Hepatic stellate cell (primary cell): ENCODE measurements at regions not wholly inside any gene's neighbourhood (a gene's known extent, or its start where the extent isn't known, plus 50 kb on each side); places are given as distances from the start of the nearest gene placed in this dataset.

Experiments
- DNase-seq: peaks from one replicate; pipeline ENCODE4 v3.0.0; 2011; ENCODE audit warnings: low spot score

DNA sequence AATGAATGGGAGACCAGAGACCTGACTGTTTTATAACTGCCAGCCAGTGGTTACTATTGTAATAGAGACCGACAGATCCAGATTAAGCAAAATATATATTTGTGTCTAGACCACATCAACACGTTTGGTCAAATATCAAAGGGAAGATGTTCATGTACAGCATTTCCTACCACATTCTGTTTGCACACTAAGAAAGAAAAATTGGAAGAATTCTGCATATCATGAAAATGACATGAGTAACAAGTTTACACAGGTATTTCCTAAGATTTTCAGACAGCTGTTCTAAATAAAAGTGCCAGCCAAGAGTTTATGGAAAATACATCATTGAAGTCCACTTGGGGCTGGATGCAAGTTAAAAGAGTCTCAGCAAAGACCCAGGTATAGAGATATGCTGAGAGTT is 145.5 kb upstream of the ANO3 start:
- no peak for DNase-seq

GRCh38 chr11:26187639-26188038 is 144.3 kb upstream of the ANO3 start:
- DNase-seq: peak; percentile 25

DNA sequence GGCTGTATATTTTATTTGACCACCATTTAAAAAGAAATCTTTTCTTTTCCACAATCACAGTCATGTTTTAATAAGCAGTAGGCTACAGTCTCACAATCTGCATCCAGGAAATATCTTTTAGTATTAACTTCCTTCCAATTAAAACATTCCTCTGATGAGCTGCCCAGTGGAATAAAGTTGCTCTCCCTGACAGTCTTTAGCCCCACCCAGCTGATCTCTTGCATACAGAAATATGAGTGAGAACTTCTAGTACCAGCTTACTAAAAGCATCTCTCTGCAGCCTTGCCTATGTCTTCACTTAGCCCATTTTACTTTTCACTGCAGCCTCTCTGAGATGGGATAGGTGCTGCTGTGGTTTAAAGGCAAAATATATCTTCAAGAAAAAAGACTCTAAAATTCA is 143.4 kb upstream of the ANO3 start:
- no peak for DNase-seq

DNA sequence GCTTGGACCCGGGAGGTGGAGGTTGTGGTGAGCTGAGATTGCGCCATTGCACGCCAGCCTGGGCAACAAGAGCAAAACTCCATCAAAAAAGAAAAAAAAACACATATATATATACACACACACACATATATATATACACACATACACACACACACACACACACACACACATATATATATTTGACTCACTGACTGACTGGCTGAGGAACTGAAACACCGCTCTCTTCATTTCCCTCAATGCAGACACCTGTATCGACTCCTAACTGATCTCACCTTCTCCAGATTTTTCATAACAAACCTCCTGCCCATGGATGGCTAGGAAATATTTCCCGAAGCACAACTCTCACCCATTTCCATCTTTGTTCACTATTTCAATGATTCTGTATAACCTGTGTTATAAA is 140.7 kb upstream of the ANO3 start:
- no peak for DNase-seq

DNA sequence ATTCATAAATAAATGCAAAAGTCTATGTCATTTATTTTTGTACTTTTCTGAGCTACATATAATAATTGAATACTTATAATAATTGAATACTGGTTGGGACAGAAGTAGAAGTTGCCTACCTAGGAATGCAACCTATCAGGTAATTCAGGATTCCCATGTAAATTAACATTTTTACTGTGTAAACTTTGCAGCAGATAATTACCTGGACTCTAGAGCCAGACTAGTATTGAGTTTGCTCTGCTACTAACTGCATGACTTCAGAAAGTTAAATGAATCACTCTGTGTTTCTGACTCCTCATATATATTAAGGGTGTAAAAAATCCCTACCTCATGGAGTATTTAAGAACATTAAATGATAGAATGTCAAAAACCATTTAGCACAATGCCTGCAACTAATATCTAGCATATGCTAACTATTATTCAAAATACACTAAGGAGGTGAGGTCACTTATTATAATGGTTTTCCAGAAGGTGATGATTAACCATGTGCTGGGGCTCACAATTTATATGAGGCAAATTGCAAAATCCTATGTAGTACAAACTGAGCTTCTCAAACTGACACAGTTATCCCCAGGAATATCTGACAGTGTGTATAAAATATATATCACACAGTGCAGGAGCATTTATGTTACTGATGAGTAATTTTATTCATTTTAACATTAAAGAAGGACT is 138.1 kb upstream of the ANO3 start:
- DNase-seq: no peak

DNA sequence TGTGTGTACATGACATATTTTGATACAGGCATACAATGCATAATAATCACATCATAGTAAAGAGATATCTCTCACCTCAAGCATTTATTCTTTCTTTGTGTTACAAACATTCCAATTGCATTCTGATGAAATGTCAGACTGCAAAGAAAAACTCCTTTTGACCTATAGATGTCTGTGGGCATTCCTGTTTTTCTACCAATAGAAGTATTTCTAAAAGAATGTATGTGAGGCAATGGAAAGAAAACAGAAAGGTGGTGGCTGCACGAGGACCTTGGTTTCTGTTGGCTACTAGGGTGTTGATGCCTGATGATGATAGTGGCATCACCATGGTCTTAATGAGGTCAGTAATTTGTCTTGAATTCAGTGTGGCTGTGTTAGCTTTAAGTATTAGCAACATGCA is 137.0 kb upstream of the ANO3 start:
- DNase-seq: no peak

GRCh38 chr11:26198532-26199096 is 133.3 kb upstream of the ANO3 start:
- DNase-seq: no peak

DNA sequence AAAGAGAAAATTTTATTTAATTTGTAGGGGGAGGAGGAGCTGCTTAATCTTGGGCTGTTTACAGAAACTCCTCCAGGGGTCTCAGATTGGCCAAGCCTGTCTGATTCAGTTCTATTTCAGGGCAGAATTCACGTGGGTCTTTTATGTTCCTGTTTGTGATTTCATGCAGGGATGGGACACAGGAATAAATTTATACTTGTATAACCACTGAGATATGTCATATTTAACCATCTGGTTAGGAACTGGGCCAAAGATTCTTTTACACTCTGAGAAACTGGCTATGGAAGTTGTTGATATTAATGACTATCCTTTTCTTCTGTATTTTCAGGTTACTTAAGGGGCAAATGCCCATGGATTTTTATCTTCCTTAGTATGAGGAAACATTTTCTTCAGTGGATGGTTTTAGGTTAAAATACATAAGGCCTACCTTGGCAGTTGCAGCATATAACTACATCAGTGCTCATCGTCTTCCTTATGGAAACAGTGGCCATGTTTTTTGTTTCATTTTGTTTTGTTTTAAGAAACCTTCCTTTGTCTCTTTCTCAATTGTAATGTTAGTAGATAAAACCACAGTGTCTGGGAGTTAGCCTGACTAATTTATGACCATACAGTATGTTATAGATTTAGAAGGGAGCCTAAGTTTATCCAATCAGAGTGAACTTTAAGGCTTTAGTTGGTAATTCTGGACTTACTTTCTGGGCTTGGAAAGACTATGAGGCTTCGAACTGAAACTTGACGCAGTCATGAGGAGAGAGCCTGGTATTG is 132.4 kb upstream of the ANO3 start:
- DNase-seq: no peak

- DNase-seq: no peak
Measured at GRCh38 chr11:26201411-26201810, 130.5 kb upstream of the ANO3 start.

- DNase-seq: no peak
Measured at GRCh38 chr11:26202754-26203153, 129.2 kb upstream of the ANO3 start.

- no peak for DNase-seq
Measured at GRCh38 chr11:26204101-26204500, 127.8 kb upstream of the ANO3 start.

DNA sequence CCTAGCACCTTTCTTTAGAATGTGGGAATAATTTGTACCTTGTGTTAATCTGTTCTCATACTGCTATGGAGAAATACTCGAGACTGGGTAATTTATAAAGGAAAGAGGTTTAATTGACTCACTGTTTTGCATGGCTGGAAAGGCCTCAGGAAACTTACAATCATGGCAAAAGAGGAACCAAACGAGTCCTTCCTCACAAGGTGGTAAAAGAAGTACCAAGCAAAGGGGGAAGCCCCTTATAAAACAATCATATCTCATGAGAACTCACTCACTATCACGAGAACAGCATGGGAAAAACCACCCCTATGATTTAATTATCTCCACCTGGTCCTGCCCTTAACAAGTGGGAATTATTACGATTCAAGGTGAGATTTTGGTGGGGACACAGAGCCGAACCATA is 127.1 kb upstream of the ANO3 start:
- no peak for DNase-seq

GRCh38 chr11:26219183-26220117 is 112.5 kb upstream of the ANO3 start:
- peak; percentile 12 for DNase-seq

- DNase-seq: no peak
Measured at GRCh38 chr11:26225646-26226045, 106.3 kb upstream of the ANO3 start.

DNA sequence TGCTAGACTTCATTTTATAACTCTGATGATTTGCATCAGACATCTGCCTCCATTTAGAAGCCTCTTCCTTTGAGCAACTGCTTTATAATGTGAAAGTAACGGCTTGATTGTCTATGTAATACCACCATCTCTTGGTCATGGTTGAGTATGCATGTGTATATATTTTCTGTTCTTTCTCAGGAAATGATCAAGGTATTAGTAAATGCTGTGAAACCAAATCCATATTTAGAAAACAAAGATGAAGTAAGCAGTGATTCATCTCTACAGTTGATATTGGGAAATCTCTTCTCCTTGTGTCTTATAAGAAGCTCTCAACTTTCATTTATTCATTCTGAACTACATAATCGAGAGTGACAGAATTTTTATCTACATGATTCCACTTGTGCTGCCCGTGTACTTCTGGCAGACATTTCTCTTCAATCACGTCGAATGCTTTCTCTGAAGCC is 104.6 kb upstream of the ANO3 start:
- DNase-seq: peak; percentile 22

DNA sequence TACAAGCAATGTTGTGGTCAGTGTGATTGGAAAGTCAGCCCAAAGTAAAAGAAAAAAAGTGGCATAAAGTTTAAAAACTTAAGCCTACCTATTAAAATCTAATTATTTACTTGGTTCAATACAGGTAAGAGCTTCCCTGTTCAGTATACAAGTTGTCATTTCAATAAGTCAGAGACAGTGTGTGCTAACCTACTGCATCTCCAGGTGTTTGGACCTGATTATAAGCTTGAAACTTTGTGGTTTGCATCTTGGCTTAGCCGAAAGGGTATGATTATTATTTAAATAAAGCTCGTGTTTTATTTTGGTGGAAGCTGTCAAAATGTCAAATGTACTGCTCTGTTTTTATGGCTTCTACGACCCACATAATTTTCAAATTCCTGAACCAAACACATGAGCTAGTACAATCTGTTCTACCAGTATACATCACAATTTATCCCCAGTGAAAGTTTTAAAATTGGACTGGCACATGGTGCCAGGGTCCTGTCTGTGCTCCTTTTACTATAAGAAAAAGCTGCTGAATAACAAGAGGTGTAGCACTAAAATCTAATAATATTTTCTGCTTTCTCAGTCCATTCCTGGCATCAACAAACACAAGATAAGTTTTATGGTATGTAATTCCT is 103.9 kb upstream of the ANO3 start:
- no peak for DNase-seq

DNA sequence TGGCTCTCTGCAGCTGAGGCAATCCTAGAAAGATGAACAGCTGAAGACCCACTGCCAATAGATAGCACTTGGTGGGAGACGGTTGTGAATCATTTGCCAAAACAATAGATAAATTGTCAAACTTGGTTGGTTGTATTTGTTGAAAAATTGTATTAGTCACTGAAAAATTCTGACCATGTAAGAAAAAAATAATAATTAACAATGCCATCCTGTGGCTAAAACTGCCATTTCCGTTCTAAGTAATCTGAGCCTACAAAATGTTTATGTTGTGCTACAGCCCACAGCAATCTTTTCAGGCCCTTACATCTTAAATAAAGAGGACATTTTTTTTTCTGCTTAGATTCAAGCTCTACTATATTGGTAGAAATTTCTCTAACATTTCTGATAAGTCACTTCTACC is 103.2 kb upstream of the ANO3 start:
- no peak for DNase-seq

- DNase-seq: peak; percentile 11
Measured at GRCh38 chr11:26229257-26229656, 102.7 kb upstream of the ANO3 start.

GRCh38 chr11:26229981-26230380 is 101.9 kb upstream of the ANO3 start:
- no peak for DNase-seq

GRCh38 chr11:26231252-26231661 is 100.7 kb upstream of the ANO3 start:
- DNase-seq: peak; percentile 25

DNA sequence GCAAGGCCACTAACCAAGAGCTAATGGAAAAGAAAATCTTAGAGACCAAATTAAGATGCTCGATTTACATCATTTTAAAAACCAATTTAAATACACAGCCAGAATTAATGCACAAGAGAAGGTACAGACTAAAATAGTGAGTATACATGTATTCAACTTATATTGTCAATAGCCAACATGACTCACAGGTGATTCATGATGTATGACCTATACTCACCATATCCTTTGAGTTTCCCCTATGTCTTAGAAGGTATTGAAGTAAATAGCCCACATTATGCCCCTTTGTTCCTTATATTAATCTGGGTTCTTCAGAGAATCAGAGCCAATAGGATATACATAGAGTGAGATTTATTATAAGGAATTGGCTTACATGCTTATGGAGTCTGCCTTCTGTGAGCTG is 97.5 kb upstream of the ANO3 start:
- no peak for DNase-seq

DNA sequence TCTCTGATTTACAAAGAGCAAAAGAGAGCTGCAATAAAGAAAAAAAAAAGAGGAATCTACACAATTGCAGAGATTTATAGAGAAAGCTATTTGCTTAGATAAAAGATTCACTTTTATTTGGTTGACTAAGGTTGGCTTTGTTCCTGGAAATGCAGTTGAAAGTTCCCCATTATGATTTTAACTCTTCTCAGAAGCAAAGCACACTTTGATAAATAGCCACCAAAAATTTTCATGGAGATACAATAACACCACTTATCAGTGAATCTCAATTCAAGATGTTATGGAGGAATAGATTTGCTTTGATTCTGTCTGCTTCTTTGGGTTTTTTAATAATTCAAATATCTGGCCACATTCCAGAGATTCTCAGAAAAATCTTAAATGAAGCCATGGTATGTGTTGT is 88.5 kb upstream of the ANO3 start:
- DNase-seq: no peak
